GM19240 (cell line): ENCODE measurements at regions not wholly inside any gene's neighbourhood (a gene's known extent, or its start where the extent isn't known, plus 50 kb on each side); places are given as distances from the start of the nearest gene placed in this dataset.
A peak's percentile ranks its signal among the peaks of the same experiment; 100 is the strongest.

Experiments used
- DNase-seq: peaks from one replicate; pipeline ENCODE4 v3.0.0; 2011; ENCODE audit warnings: low spot score; ENCODE audit not compliant: insufficient read length

GRCh38 chr2:163459986-163460385, 275.8 kb downstream of the FIGN start:
- DNase-seq, result no peak

- no peak for DNase-seq
Observed at GRCh38 chr2:163456953-163457743, 278.7 kb downstream of the FIGN start.

GRCh38 chr2:163455815-163456214, 280.0 kb downstream of the FIGN start:
- DNase-seq, result peak; percentile 5

- no peak for DNase-seq
Observed at GRCh38 chr2:163453920-163454319, 281.9 kb downstream of the FIGN start.

- no peak for DNase-seq
Observed at GRCh38 chr2:163441603-163442002, 294.2 kb downstream of the FIGN start.

- DNase-seq, result no peak
Observed at GRCh38 chr2:163436963-163437362, 298.8 kb downstream of the FIGN start.

- DNase-seq, result no peak
Observed at GRCh38 chr2:163428187-163428586, 307.6 kb downstream of the FIGN start.

- DNase-seq, result no peak
Observed at GRCh38 chr2:163420604-163421003, 315.2 kb downstream of the FIGN start.

- no peak for DNase-seq
Observed at GRCh38 chr2:163419000-163419830, 316.6 kb downstream of the FIGN start.

- DNase-seq, result no peak
Observed at GRCh38 chr2:163417596-163418337, 318.0 kb downstream of the FIGN start.

GRCh38 chr2:163414121-163414520, 321.7 kb downstream of the FIGN start:
- no peak for DNase-seq

GRCh38 chr2:163407296-163407695, 328.5 kb downstream of the FIGN start:
- DNase-seq, result no peak

- DNase-seq, result no peak
Observed at GRCh38 chr2:163405298-163405697, 330.5 kb downstream of the FIGN start.

GRCh38 chr2:163401481-163401880, 334.3 kb downstream of the FIGN start:
- no peak for DNase-seq

- DNase-seq, result no peak
Observed at GRCh38 chr2:163397451-163397850, 338.4 kb downstream of the FIGN start.

- no peak for DNase-seq
Observed at GRCh38 chr2:163395602-163396001, 340.2 kb downstream of the FIGN start.

- no peak for DNase-seq
Observed at GRCh38 chr2:163389838-163390237, 346.0 kb downstream of the FIGN start.

GRCh38 chr2:163375472-163375871, 360.3 kb downstream of the FIGN start:
- no peak for DNase-seq

- no peak for DNase-seq
Observed at GRCh38 chr2:163375070-163375469, 360.7 kb downstream of the FIGN start.

GRCh38 chr2:163374282-163374681, 361.5 kb downstream of the FIGN start:
- no peak for DNase-seq

GRCh38 chr2:163373496-163373895, 362.3 kb downstream of the FIGN start:
- DNase-seq, result no peak
